H1 (cell line): ENCODE measurements at regions not wholly inside any gene's neighbourhood (a gene's known extent, or its start where the extent isn't known, plus 50 kb on each side); places are given as distances from the start of the nearest gene placed in this dataset.
A peak's percentile ranks its signal among the peaks of the same experiment; 100 is the strongest.

Experiments
- CTCF ChIA-PET: fragments of 300-600 bp; sonication (Branson Sonifier 250); formaldehyde crosslinking; loops from one replicate; lab custom pipeline; 2021; ENCODE audit not compliant: partially characterized antibody; lab: Charles Lee
- POLR2A ChIA-PET: fragments of 300-600 bp; sonication (Branson Sonifier 250); formaldehyde crosslinking; loops from one replicate; lab custom pipeline; 2021; ENCODE audit warnings: inconsistent platforms; ENCODE audit not compliant: partially characterized antibody; lab: Charles Lee
- DNase-seq, 2 experiments: peaks; one replicate each; pipeline versions ENCODE4 v3.0.0 to v3.0.0-alpha.2; 2010 to 2022; ENCODE audit warnings: low spot score in 2 of 2, low read depth in 1 of 2, mixed read lengths in 1 of 2
- FAIRE-seq: peaks from 2 replicates; lab custom pipeline; 2011; peaks lifted over from hg19 to GRCh38; lab: Jason Lieb, UNC
- H2AFZ ChIP-seq: 2 replicates; pipeline ENCODE4 v1.8.1; 2012; ENCODE audit warnings: low read length, inconsistent platforms
- H2AK5ac ChIP-seq: 2 replicates; pipeline ENCODE4 v1.6.1; 2013; ENCODE audit warnings: low read depth, low read length
- H2BK120ac ChIP-seq: replicated peaks from 2 replicates; pipeline ENCODE3; 2013; ENCODE audit warnings: low read depth, low read length, inconsistent platforms
- H2BK12ac ChIP-seq: 2 replicates; pipeline ENCODE4 v1.6.1; 2013; ENCODE audit warnings: low read depth, low read length
- H2BK15ac ChIP-seq: 2 replicates; pipeline ENCODE4 v1.6.1; 2013; ENCODE audit warnings: low read length
- H2BK20ac ChIP-seq: 2 replicates; pipeline ENCODE4 v1.6.1; 2013; ENCODE audit warnings: low read length
- H2BK5ac ChIP-seq: 2 replicates; pipeline ENCODE4 v1.6.1; 2013; ENCODE audit warnings: low read depth, low read length
- H3K14ac ChIP-seq: 2 replicates; pipeline ENCODE4 v1.6.1; 2013; ENCODE audit warnings: inconsistent platforms; ENCODE audit not compliant: insufficient read length
- H3K18ac ChIP-seq: 2 replicates; pipeline ENCODE4 v1.6.1; 2013; ENCODE audit warnings: low read length; ENCODE audit errors: extremely low read depth
- H3K23ac ChIP-seq: 2 replicates; pipeline ENCODE4 v1.6.1; 2013; ENCODE audit warnings: inconsistent platforms; ENCODE audit not compliant: insufficient read length
- H3K23me2 ChIP-seq: 2 replicates; pipeline ENCODE4 v1.6.1; 2013; ENCODE audit warnings: low read depth, low read length
- H3K27ac ChIP-seq: 2 replicates; pipeline ENCODE4 v1.6.1; 2011; ENCODE audit warnings: low read depth, low read length, inconsistent platforms
- H3K27me3 ChIP-seq, 4 experiments: replicated peaks in 1 of 4; 1 replicate in 1 of 4; 2 replicates in 3 of 4; pipeline versions ENCODE4 v1.6.1 to v1.8.1; 2011 to 2013; ENCODE audit warnings: low read length in 3 of 4, mild to moderate bottlenecking in 3 of 4, inconsistent platforms in 2 of 4, mixed read lengths in 2 of 4, moderate library complexity in 1 of 4; ENCODE audit not compliant: control insufficient read depth in 3 of 4, insufficient read depth in 3 of 4; ENCODE audit errors: extremely low read depth in 1 of 4
- H3K36me3 ChIP-seq, 4 experiments: 2 replicates each; pipeline versions ENCODE4 v1.6.1 to v1.8.1; 2011 to 2013; ENCODE audit warnings: mild to moderate bottlenecking in 4 of 4, low read length in 3 of 4, moderate library complexity in 2 of 4, control low read depth in 1 of 4, inconsistent platforms in 1 of 4; ENCODE audit not compliant: insufficient read depth in 4 of 4, control insufficient read depth in 2 of 4
- H3K4ac ChIP-seq: replicated peaks from 2 replicates; pipeline ENCODE3; 2013; ENCODE audit warnings: low read length, low read depth, mixed read lengths, inconsistent platforms; ENCODE audit not compliant: insufficient read length
- H3K4me1 ChIP-seq, 4 experiments: replicated peaks in 1 of 4; 1 replicate in 1 of 4; 2 replicates in 3 of 4; pipeline versions ENCODE4 v1.6.1 to v1.8.1; 2011 to 2013; ENCODE audit warnings: low read length in 3 of 4, inconsistent platforms in 2 of 4, mixed read lengths in 1 of 4; ENCODE audit not compliant: insufficient read depth in 4 of 4, control insufficient read depth in 3 of 4
- H3K4me2 ChIP-seq, 2 experiments: 2 replicates each; pipeline versions ENCODE4 v1.6.1 to v1.8.1; 2011 to 2013; ENCODE audit warnings: low read depth in 2 of 2, low read length in 2 of 2, control low read depth in 1 of 2, inconsistent platforms in 1 of 2, mild to moderate bottlenecking in 1 of 2; ENCODE audit not compliant: insufficient read depth in 1 of 2
- H3K4me3 ChIP-seq, 4 experiments: fragments of 200-600, 300-600 bp in 1 of 4; sonication (generic), shearing (Covaris generic), sonication (Bioruptor Twin) in 1 of 4; 2 replicates each; pipeline versions ENCODE4 v1.5.1 to v1.8.1; 2011 to 2016; ENCODE audit warnings: low read length in 4 of 4, low read depth in 3 of 4, control low read depth in 2 of 4, inconsistent platforms in 2 of 4, mild to moderate bottlenecking in 2 of 4, mixed read lengths in 1 of 4, moderate library complexity in 1 of 4; ENCODE audit not compliant: insufficient read depth in 2 of 4; ENCODE audit errors: extremely low read depth in 1 of 4
- H3K56ac ChIP-seq: replicated peaks from 2 replicates; pipeline ENCODE3; 2013; ENCODE audit warnings: low read depth, mild to moderate bottlenecking, mixed read lengths, low read length, inconsistent platforms; ENCODE audit not compliant: insufficient read length
- H3K79me1 ChIP-seq: 2 replicates; pipeline ENCODE4 v1.6.1; 2013; ENCODE audit warnings: low read depth, low read length, control low read depth
- H3K79me2 ChIP-seq, 2 experiments: 2 replicates each; pipeline versions ENCODE4 v1.6.1 to v1.8.1; 2012 to 2013; ENCODE audit warnings: low read length in 2 of 2, mild to moderate bottlenecking in 2 of 2, inconsistent platforms in 1 of 2; ENCODE audit not compliant: insufficient read depth in 2 of 2, control insufficient read depth in 1 of 2
- H3K9ac ChIP-seq, 4 experiments: replicated peaks in 1 of 4; 1 replicate in 1 of 4; 2 replicates in 3 of 4; pipeline versions ENCODE4 v1.6.1 to v1.8.1; 2011 to 2013; ENCODE audit warnings: low read depth in 3 of 4, low read length in 3 of 4, control low read depth in 2 of 4, mild to moderate bottlenecking in 2 of 4, moderate library complexity in 2 of 4, inconsistent platforms in 1 of 4; ENCODE audit errors: extremely low read depth in 1 of 4
- H3K9me3 ChIP-seq, 2 experiments: 2 replicates each; pipeline versions ENCODE4 v1.6.1 to v1.8.1; 2012 to 2013; ENCODE audit warnings: mild to moderate bottlenecking in 2 of 2, moderate library complexity in 2 of 2, control low read depth in 1 of 2, inconsistent platforms in 1 of 2, low read depth in 1 of 2, low read length in 1 of 2, mixed read lengths in 1 of 2; ENCODE audit not compliant: insufficient read depth in 2 of 2
- H4K20me1 ChIP-seq, 2 experiments: replicated peaks in 1 of 2; 2 replicates each; pipeline versions ENCODE3 to v1.8.1; 2011 to 2013; ENCODE audit warnings: inconsistent platforms in 2 of 2, low read length in 2 of 2, mild to moderate bottlenecking in 1 of 2; ENCODE audit not compliant: insufficient read depth in 2 of 2, control insufficient read depth in 1 of 2
- H4K5ac ChIP-seq: 2 replicates; pipeline ENCODE4 v1.6.1; 2013; ENCODE audit warnings: low read length, low read depth, mixed read lengths, inconsistent platforms; ENCODE audit not compliant: insufficient read length
- H4K8ac ChIP-seq: 2 replicates; pipeline ENCODE4 v1.8.0; 2013; ENCODE audit warnings: mild to moderate bottlenecking, moderate library complexity, low read length, inconsistent platforms; ENCODE audit not compliant: insufficient read depth; ENCODE audit errors: extremely low read depth
- H4K91ac ChIP-seq: replicated peaks from 2 replicates; pipeline ENCODE3; 2013; ENCODE audit warnings: low read length, mixed read lengths, inconsistent platforms; ENCODE audit not compliant: insufficient read length
- ASH2L ChIP-seq: fragments of 200-600, 300-600 bp; sonication (generic); IDR thresholded peaks from one replicate; pipeline ENCODE4 v1.7.1; 2017; ENCODE audit warnings: low read length
- ATF3 ChIP-seq: IDR thresholded peaks from 2 replicates; pipeline ENCODE4 v1.6.1; 2011; ENCODE audit warnings: low read depth, mild to moderate bottlenecking, low read length; ENCODE audit not compliant: insufficient read depth
- BCL11A ChIP-seq, 2 experiments: IDR thresholded peaks; one replicate each; pipeline ENCODE4 v1.6.1; 2011; ENCODE audit warnings: low read depth in 2 of 2, low read length in 2 of 2, mild to moderate bottlenecking in 2 of 2
- E2F6 ChIP-seq: IDR thresholded peaks from 2 replicates; pipeline ENCODE4 v1.6.1; 2012; ENCODE audit warnings: inconsistent platforms
- EGR1 ChIP-seq: IDR thresholded peaks from 2 replicates; pipeline ENCODE4 v1.6.1; 2011; ENCODE audit warnings: low read depth, low read length, borderline replicate concordance
- GTF2F1 ChIP-seq: IDR thresholded peaks from 2 replicates; pipeline ENCODE4 v1.6.1; 2012; ENCODE audit warnings: low read depth, low read length, improper control_type of control experiment, borderline replicate concordance
- JUND ChIP-seq: IDR thresholded peaks from 2 replicates; pipeline ENCODE4 v1.6.1; 2011; ENCODE audit warnings: mild to moderate bottlenecking, improper control_type of control experiment, low read length
- KDM5A ChIP-seq: fragments of 200-600 bp; IDR thresholded peaks from 2 replicates; pipeline ENCODE4 v1.7.1; 2012; ENCODE audit warnings: mild to moderate bottlenecking, low read length, inconsistent platforms, mixed read lengths
- POLR2A ChIP-seq, 2 experiments: IDR thresholded peaks; 1 replicate in 1 of 2; 2 replicates in 1 of 2; pipeline ENCODE4 v1.6.1; 2011; ENCODE audit warnings: low read depth in 2 of 2, low read length in 2 of 2, mild to moderate bottlenecking in 2 of 2; ENCODE audit errors: control extremely low read depth in 1 of 2
- RFX5 ChIP-seq: IDR thresholded peaks from 2 replicates; pipeline ENCODE4 v1.6.1; 2011; ENCODE audit warnings: low read depth, low read length, improper control_type of control experiment, borderline replicate concordance
- SAP30 ChIP-seq: fragments of 300-600 bp; sonication (generic); IDR thresholded peaks from 2 replicates; pipeline ENCODE4 v1.7.1; 2012; ENCODE audit warnings: low read length, moderate library complexity, mild to moderate bottlenecking, inconsistent platforms; ENCODE audit not compliant: insufficient read depth, insufficient replicate concordance
- SIN3A ChIP-seq, 2 experiments: IDR thresholded peaks in 1 of 2; conservative IDR thresholded peaks in 1 of 2; 2 replicates each; pipeline ENCODE4 v1.6.1; 2011 to 2012; ENCODE audit warnings: low read length in 2 of 2, improper control_type of control experiment in 1 of 2, low read depth in 1 of 2, mild to moderate bottlenecking in 1 of 2
- SIRT6 ChIP-seq: IDR thresholded peaks from one replicate; pipeline ENCODE4 v1.7.1; 2012; ENCODE audit warnings: low read length, inconsistent platforms
- SIX5 ChIP-seq: IDR thresholded peaks from 2 replicates; pipeline ENCODE4 v1.6.1; 2011; ENCODE audit warnings: mild to moderate bottlenecking, low read depth, low read length
- YY1 ChIP-seq: IDR thresholded peaks from 2 replicates; pipeline ENCODE4 v1.6.1; 2011; ENCODE audit warnings: low read depth, mild to moderate bottlenecking, low read length

- no peak overlapping the region for H3K27ac ChIP-seq
- H3K23ac ChIP-seq: no peak overlapping the region
- no peaks in the 10 kb centered on the region for H3K36me3 ChIP-seq
- no peaks in the 10 kb centered on the region for H3K9me3 ChIP-seq
- H3K4me2 ChIP-seq: no peak overlapping the region
- H3K56ac ChIP-seq: no peak overlapping the region
- no peak for TF ChIP-seq SIN3A (conservative IDR thresholded peaks at IDR 0.05 in 1 of 2, IDR thresholded peaks at IDR 0.05 in 1 of 2; ENCODE audit: low read depth in 1 of 2, low read length in 2 of 2)
- no peak for TF ChIP-seq BCL11A (IDR thresholded peaks at IDR 0.05; ENCODE audit: low read depth in 2 of 2, low read length in 2 of 2)
- TF ChIP-seq SIRT6: no peak
- TF ChIP-seq SAP30: no peak
- no peak for TF ChIP-seq SIX5
- TF ChIP-seq ASH2L: no peak
- TF ChIP-seq EGR1: no peak
- no peak for TF ChIP-seq GTF2F1
- TF ChIP-seq KDM5A: no peak
- no peak for TF ChIP-seq ATF3
- TF ChIP-seq E2F6: no peak
- no peak for TF ChIP-seq JUND
- no peak for TF ChIP-seq RFX5
- no peak for TF ChIP-seq YY1
- TF ChIP-seq POLR2A (IDR thresholded peaks at IDR 0.05; ENCODE audit: control extremely low read depth in 1 of 2, low read depth in 2 of 2, low read length in 2 of 2): no peak
- POLR2A ChIA-PET: no interaction called here
- no peaks in the 10 kb centered on the region for H3K79me1 ChIP-seq
- H3K4me1 ChIP-seq: no peaks in the 10 kb centered on the region
- H4K5ac ChIP-seq: no peak overlapping the region
- H3K27me3 ChIP-seq: no peaks in the 10 kb centered on the region
- no peak overlapping the region for H2BK20ac ChIP-seq
- H3K23me2 ChIP-seq: no peaks in the 10 kb centered on the region
- no peak overlapping the region for H2BK120ac ChIP-seq
- H2BK5ac ChIP-seq: no peak overlapping the region
- no peak overlapping the region for H2BK12ac ChIP-seq
- H4K91ac ChIP-seq: no peak overlapping the region
- no peak overlapping the region for H3K14ac ChIP-seq
- H4K20me1 ChIP-seq: no peaks in the 10 kb centered on the region
- H2BK15ac ChIP-seq: no peak overlapping the region
- CTCF ChIA-PET: no interaction called here
- no peak overlapping the region for H2AK5ac ChIP-seq
- H3K79me2 ChIP-seq: no peaks in the 10 kb centered on the region
- H3K9ac ChIP-seq: no peak overlapping the region
- H4K8ac ChIP-seq: no peak overlapping the region
- no peak overlapping the region for H3K4ac ChIP-seq
- FAIRE-seq: no peak
- peak overlapping the region; percentile 35; the same call in 1 of the 2 replicates for H2AFZ ChIP-seq
- H3K4me3 ChIP-seq: no peak overlapping the region
- no peak for DNase-seq
- no peak overlapping the region for H3K18ac ChIP-seq
Observed at GRCh38 chr11:91133361-91133760, 910.5 kb upstream of the CHORDC1 start.
